GM18861 (cell line): ENCODE measurements at regions not wholly inside any gene's neighbourhood (a gene's known extent, or its start where the extent isn't known, plus 50 kb on each side); places are given as distances from the start of the nearest gene placed in this dataset.

Experiments
- ATAC-seq: cut with Tn5 transposase; IDR thresholded peaks from one replicate; pipeline ENCODE4 v1.9.1; 2021; ENCODE audit not compliant: unreplicated experiment

GRCh38 chr15:61798631-61799030, 261.6 kb downstream of the VPS13C start:
- ATAC-seq = no peak

GRCh38 chr15:61796056-61796455, 264.2 kb downstream of the VPS13C start:
- ATAC-seq = no peak

GRCh38 chr15:61794881-61795280, 265.4 kb downstream of the VPS13C start:
- no peak for ATAC-seq

GRCh38 chr15:61794276-61794675, 266.0 kb downstream of the VPS13C start:
- ATAC-seq = no peak

DNA sequence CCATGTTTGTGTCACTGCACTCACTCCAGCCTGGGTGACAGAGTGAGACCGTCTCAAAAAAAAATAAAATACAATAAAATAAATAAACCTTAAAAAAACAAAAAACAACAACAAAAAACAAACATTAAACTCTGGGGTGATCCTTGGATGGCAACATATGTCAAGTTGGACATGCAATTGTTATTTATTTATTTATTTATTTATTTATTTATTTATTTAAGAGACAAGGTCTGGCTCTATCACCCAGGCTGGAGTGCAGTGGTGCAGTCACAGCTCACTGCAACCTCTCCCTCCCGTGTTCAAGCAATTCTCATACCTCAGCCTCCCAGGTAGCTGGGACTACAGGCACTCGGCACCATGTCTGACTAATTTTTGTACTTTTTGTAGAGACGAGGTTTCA, 275.5 kb downstream of the VPS13C start:
- no peak for ATAC-seq

DNA sequence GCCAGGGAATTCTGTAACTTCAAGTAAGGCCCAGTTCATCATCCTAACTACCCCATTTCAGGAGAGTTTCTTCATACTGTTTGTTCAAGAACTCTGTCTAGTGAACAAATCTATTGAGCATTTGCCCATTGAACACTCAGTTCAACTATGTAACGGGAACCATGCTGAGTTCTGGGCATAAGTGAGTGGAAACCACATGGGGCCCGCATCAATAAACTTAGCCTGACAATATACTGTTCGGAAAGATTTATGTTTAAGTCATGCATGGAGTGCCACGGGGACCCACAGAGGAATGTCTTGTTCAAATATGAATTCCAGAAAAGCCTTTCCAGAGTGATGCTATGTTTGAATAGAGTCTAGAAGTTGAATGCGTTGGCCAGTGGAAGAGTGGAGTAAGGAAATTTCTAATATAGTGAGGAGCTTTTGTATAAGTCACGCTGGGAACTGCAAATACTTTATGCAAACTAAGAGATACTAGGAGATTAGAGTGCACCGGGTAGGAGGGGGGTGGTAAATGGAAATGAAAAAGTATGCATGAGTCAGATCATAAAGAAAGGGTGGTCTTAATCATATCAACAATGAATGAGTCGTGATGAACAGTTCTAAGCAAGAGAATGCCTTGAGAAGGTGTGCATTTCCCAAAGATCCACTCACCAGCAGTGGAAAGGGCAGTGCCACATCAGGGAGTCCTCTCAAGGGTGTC, 279.8 kb downstream of the VPS13C start:
- no peak for ATAC-seq

DNA sequence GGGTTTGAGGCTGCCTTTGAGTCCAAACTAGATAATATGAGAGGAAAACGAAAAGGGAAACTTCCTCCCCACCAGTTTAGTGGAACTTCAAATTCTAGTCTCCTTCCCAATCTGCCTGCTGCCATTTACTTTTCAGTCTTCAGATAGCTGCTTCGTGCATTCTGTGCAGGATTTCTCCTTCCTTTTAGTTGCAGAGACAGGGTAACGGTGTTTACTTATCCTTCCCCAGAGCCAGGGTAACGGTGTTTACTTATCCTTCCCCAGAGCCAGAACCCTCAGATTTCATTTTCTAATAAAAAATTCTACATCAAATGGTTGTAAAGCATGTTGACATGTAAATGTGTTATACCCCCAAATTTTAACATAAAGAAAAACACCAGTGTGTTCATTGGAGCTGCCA, 282.6 kb downstream of the VPS13C start:
- ATAC-seq = no peak

- ATAC-seq = no peak
These were observed 290.7 kb downstream of the VPS13C start for GRCh38 chr15:61769557-61769956.

DNA sequence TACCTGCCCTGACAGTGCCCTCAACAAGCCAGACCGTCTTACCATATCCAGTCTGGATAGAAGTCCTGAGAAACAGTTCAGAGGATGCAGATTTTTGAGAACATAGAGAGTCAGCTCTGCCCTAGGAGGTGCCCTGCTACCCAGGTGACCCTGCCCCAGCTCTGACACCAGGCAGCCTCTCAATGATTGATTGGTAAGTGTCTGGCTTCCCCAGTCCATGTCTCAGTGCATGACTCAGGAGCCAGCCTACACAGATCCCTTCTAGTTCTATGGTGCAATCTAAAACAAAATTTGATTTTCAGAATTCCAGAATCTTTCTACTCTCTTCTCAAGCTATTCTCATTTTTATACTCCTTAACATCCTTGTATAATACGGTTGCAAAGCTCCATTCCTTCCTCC, 292.1 kb downstream of the VPS13C start:
- no peak for ATAC-seq

DNA sequence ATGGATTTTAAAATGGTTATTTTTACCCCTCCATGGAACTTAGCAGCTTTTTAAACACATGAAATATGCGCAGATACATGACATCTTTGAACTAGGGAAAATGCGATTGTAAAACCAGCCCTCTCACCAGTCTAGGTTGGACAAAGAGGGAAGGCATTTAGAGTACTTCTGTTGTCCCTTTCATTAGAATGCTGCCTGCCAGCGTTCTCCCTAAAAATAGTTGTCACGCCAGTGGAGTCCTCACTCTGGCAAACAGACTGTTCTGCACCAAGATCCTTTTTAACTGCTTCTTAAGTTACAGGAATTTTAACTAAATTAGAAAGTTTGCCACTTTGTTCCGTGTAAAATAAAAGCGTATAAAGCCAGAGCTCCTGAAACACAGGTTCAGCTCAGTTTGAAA, 295.3 kb downstream of the VPS13C start:
- no peak for ATAC-seq

DNA sequence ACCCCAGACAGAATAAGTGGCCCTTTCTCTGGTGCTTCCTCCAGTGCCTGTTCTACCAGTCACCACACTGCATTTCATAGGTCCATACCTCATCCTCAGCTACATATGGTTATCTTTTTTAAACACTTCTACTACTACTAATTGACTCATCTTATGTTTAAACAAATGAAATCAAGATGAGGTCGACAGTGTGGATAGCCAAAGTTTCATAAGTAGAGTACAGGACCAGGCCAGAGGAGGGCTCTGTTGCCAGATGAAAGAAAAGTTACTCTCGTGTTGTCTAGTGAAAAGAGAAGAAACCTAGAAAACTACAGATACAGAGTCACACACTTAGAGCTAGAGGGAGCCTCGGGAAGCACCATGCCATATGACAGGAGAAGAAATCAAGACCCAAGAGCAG, 296.1 kb downstream of the VPS13C start:
- ATAC-seq = no peak

- no peak for ATAC-seq
These were observed 297.6 kb downstream of the VPS13C start for GRCh38 chr15:61762676-61763075.

DNA sequence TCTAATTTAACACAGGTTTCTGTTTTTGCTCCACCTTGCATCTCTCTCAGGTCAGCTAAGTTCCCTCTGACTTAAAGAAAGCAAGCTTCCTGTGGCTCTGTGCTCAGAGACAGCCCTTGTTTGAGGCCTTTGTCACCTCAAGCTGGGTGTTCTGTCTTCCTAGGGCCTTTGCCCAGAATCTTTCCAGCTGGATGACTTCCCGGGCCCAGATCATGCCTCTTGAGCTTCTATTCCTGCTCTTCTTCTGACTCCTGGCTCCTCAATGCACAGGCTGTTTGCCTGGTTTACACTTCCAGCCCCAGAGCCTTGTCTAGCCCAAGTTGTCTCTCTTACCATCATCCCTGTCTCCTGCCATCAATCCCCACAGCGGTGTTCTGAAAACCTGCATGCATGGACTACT, 300.6 kb downstream of the VPS13C start:
- no peak for ATAC-seq

DNA sequence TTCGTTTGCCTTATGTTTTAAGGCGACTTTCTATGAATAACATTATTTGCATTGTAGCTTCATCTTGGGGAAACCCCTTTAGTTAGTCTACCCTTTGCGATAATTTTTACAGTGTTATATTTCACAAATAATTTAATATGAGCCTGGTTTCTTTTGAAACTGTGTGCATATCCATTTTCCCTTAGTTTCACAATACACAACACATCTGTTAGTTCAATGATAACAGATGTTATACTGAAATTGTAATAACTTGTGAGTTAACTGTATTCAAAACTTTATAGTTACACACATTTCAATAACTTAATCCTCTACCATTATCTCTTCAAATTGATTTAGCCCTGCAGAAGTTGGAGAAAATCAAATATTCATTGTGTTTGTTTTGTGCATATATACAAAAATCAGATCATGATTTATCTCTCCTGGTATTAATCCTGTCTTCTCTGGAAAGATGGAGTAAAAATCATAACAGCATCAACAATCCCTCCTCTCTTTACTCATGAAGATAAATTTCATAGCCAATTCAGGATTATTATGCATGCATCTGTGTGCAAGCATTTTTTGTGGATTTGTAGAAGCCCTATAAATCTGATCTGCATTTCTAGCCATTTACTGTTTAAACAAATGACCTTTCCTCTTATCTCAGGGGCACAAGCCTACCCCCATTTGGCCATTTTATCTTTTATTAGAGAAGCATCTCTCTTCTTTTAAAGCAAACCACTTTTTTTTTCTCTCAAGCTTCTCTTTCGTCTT, 304.0 kb downstream of the VPS13C start:
- no peak for ATAC-seq

DNA sequence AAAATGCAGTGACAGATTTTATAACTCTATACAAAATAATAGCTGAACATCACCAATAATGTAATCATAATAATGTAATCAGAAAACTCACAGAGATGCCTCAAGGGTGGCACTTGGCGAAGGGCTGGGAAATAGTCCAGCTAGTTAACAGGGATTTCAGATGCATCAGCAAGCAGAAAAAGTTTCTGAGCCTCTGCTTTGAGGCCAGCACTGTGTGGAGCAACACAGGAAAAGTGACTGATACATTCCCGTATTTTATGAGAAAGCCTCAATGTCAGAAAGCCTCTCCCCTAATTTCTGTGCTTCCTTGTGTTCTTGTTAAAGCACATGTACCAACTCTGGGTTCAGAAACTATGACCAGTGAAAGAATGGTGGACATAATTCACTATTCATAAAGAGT, 304.8 kb downstream of the VPS13C start:
- no peak for ATAC-seq

DNA sequence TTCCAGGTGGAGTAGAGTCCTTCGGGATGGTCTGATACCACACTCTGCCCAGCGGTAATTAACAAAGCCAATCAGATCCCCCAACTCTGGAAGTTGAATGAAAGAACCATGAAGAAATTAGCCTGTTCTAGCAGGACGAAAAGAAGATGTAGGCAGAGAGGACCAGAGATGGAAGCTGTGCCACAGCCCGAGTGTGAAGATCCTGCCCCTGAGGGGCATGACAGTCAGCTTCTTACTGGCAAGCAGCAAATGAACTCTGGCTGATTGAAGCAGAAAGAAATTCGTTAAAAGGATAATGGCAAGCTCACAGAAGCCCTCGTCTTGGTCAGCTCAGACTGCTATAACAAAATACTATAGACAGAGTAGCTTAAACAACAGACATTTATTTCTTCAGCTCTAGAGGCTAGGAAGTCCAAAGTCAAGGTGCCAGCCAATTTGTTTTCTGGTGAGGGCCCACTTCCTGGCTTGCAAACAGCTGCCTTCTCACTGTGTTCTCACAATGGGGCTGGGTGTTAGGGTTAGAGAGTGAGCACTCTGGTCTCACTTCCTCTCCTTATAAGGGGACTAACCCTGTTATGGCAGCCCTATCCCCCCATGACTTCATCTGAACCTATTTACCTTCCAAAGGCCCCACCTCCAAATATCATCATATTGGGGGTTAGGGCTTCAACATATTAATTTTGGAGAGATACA, 307.1 kb downstream of the VPS13C start:
- no peak for ATAC-seq

DNA sequence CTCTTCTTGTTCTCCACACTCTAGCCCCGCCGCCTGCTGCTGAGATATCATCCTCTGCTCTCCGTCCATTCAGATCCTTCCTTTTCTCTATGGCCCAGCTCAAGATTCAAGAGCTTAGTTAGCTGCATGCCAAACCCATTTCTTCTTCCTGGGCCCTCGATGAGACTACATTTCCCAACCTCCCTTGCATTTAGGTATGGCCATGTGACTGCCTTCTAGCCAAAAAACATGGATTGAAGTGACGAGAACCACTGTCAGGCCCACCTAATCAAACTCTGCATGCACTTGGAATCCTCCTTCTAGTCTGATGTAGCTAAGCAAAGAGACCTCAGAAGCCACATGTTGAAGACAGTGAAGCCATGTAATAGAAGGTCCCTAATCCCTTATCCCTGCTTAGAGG, 308.2 kb downstream of the VPS13C start:
- ATAC-seq = no peak

DNA sequence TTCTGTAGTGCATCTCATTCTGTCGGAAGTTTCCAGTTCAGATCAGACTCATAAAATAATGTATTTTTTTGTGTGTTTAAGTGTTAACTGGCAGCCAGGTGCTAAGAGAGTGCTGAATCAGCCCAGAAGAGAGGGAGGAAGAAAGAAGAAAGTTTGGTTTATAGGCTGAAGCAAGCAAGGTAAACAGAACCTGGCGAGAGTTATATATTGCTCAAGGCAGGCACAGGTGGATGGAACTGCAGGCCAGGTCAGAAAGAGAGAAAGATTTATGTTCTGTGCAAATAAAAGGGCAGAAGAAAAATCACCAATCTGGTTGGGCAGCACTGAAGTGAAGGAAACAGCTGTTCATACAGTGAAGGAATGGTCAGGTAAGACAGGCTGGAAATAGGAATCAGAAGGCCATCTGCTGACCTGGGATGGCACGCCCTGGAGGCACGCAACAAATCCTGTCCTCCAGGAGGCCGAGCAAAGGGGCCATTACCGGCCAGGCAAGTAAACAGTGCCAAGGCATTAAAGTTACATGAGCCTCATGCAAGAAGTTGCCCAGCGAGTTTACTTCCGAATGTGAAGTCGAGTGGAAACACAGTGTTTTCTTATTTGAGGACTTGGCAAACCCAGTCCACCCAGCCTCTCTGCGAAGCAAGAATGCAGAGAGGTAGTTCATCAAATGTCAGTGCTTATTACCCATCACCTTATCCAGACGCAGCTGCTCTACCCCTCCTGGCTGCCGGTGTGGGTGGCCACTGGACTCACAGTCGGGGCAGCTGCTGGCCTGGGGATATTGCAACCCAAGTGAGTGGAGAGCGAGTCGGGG, 309.8 kb downstream of the VPS13C start:
- ATAC-seq = no peak

DNA sequence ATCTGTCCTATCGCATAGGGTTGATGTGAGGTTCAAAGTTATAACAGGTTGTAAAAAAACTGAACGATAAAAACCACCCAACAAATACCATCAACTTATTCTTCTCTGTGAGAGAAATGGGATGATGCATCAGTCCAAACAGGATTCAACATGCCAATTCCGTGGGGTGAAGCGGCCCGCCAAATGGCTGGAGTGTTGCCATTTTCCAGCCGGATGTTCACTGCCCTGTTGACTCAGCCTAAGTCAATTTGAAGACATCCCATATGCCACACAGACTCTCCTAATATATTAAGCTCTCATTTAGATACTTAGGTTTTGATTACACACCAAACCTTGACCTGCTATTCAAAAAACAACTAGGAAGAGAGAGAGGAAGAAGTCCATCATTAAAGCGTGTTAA, 311.1 kb downstream of the VPS13C start:
- no peak for ATAC-seq

DNA sequence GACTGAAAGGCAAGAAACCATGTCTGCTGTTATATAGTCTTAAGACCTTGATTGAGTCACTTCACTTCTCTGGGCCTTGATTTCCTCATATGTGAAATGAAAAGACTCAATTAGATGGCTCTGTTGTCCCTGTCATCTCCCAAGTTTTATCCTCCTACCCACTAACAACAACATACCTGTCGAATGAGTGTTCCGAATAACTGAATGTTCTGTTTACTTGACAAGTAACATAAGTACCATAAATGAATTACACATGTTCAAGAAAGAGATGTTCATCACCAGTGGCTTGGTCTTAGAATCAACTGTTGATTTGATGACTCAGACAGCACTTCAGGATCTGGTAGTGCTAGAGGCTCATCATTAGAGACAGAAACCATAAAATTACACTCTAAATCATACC, 311.7 kb downstream of the VPS13C start:
- ATAC-seq = no peak

DNA sequence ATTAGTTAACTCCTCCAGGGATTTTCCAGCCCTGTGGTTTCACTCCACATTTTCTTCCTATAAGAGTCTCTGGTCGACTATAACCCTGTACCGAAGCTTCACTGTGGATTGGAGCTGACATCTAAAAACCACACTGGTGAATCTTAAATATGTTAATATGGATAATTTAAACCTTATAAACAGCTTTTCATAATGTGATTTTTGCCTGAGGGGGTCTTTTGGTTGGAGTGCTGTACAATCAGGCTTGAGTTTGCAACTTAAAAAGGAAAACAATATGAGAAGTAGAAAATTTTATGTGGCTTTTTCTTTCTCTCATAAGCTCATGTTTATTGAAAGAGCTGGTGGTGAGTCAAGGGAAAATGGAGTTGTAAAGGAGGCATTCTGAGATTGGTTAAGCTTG, 313.7 kb downstream of the VPS13C start:
- ATAC-seq = no peak
